Urothelium cell line (cell line): ENCODE measurements at regions not wholly inside any gene's neighbourhood (a gene's known extent, or its start where the extent isn't known, plus 50 kb on each side); places are given as distances from the start of the nearest gene placed in this dataset.

Experiments used
- DNase-seq: peaks from one replicate; pipeline ENCODE4 v3.0.0; 2011; ENCODE audit warnings: low spot score, mixed read lengths
- FAIRE-seq: peaks from 2 replicates; lab custom pipeline; 2011; peaks lifted over from hg19 to GRCh38; lab: Jason Lieb, UNC

DNA sequence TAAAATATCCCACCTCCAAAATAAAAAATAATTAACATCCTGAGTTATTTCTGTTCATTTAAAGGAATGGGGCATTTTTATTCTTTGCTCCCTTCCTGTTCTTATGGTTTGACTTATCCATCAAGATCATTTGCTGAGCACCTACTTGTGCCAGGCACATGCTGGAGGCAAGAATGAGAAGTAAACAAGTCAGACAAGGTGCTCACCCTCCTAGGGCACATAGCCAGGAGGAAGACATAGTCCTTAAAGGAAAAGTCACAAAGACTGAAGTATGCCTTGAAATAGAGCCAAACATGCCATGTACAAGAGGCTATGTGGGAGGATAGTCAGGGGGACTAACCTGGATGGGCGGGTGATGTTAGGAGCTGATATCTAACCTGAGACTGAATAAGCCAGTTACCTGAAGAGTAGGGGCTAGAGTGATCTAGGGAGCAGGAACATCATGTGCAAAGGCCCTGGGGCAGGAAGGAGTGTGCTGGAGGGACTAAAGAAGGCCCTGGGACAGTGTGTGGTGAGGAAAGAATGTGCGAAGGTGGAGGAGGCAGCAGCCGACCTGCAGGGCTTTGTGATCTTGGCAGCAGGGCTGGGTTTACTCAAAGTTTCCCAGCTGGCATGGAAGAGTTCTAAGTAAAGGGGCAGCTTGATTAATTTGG lies 233.5 kb downstream of the MATN1 start:
- DNase-seq: no peak
- FAIRE-seq: peak; percentile 48

DNA sequence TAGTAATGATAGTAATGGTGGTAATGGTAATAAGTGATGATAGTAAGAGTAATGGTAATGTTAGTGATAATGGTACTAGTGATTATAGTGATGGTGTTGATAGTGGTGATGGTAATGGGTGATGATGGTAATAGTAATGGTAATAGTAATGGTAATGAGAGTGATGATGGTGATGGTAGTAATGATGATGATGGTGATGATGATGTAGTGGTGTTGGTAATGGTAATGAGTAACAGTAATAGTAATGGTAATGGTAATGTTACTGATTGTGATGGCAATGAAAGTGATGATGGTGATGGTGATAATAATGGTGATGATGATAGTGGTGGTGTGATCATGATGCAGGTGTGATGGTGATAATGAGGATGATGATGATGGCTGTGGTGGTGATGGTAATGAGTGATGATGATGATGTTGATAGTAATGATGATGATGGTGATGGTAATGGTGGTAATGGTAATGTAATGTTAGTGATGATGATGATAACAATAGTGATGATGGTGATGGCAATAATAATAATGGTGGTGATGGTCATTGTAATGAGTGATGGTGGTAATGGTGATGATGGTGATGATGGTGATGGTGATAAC lies 235.0 kb downstream of the MATN1 start:
- DNase-seq: no peak
- FAIRE-seq: peak; percentile 99

DNA sequence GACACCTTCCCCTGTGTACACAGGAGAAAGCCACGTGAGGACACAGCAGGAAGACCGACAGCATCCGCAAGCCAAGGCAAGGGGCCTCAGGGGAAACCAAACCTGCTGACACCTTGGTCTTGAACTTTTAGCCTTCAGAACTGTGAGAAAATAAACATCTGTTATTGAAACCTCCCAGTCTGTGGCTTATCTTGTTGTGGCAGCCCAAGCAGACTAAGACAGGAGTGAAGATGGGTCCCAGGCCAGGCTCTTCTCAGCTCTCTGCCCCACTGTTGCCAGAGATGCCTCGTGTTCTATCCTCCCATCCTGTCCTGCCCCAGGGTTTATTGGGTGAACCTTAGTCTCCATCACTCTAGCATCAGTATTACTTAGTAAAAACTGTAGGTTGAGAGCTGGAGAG lies 236.3 kb downstream of the MATN1 start:
- FAIRE-seq (no peak), DNase-seq (no peak)

DNA sequence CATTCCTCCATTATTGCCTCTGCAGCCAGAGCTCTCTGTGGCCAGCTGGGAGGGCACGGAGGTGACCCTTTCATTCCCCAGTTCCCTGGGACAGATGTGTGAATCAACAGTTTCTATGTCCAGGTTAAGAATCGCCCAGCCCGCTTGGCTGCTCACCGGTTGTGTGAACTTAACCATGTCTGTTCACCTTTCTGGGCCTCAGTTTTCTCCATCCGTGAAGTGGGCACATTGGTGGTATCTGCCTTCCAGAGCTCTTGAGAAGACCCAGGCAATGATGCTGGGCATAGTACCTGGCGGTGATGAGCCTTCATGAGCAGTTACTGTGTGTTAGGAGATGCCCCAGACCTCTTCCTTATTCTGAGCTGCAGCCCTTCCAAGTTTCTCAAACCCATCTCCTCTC lies 238.3 kb downstream of the MATN1 start:
- no peak for FAIRE-seq
- no peak for DNase-seq

DNA sequence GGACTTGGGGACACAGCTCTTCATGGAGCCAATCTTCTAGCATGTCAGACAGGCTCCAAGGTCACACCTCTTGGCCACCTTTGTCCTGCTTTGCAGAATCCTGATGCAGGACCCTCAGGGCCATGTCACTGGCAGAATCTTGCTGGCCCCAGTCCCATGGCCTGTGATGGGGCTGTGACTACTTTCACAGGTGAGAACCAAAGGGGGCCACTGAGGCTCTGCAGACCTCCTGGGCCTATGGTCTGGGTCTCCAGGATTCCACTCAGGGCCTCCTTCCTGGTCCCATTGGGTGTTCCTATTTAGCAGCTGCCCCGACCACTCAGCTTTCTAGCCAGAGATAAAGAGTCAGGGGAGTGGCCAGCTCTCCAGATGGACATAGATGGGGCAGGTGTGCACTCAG lies 238.7 kb downstream of the MATN1 start:
- FAIRE-seq: no peak

DNA sequence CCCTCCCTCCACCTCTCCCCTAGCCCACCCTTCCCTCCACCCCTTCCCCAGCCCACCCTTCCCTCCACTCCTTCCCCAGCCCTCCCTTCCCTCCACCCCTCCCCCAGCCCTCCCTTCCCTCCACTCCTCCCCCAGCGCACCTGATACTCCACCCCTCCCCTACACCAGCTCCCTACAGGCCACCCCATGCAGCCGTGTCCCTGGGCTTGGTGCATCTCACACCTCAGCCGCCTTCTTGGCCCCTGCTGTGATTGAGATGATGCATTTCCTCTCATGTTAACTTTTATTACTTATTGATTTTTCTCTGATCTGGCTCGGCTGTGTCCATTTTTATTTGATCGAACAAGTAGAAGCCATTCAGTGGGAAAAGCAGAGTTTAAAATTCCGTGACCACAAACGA lies 243.8 kb downstream of the MATN1 start:
- DNase-seq (no peak), FAIRE-seq (no peak)

More for the DNA sequence above, 238.7 kb downstream of the MATN1 start:
- no peak for DNase-seq

DNA sequence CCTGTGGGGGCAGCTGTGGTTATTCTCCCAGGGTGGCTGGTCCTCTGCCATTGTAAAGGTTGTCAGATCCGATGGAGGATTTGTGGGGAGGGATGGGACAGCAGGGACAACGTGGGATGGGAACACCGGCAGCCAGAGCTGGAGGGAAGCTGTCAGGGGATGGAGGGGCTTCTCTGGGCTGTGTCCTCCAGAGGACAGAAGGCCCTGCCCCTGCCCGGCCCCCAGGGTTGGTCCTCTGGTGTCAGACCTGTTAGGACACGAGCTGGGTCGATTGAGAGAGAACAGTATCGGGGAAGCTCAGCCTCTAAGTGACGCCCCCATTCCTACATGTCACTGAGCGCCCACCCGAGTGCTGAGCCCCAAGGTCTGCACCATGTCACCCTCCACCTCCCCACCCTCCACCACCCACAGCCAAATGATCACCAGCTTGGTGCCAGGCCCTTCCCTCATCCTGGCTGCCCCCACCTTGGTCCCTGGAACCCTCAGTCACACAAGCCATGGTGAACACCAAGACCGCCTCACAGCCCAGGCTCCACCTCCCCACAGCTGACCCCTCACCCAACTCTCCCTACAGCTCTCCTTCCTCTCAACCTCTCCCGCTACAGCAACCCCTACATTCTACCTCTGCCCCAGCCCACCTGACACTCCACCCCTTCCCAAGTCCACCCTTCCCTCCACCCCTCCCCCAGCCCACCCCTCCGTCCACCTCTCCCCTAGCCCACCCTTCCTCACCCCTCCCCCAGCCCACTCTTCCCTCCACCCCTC lies 244.4 kb downstream of the MATN1 start:
- FAIRE-seq (peak; percentile 66), DNase-seq (no peak)

DNA sequence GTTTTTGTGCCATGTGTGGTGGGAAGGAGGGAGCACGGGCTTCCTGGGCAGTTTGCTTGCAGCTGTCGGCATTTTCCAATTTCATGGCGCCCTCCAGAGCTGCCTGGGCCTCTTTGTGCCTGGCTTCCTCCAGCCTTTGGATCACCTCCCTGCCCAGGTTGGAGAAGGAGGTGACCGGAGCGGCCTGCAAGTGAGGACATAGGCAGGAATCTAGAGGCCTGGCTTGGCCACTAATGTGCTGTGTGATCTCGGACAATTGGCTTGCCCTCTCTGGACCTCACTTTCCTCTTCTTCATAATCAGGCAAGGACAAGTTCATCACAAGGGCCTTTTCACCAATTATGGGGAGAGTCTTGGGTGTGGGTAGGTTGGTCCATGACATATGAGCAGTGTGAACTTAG lies 245.1 kb downstream of the MATN1 start:
- DNase-seq: no peak
- no peak for FAIRE-seq

DNA sequence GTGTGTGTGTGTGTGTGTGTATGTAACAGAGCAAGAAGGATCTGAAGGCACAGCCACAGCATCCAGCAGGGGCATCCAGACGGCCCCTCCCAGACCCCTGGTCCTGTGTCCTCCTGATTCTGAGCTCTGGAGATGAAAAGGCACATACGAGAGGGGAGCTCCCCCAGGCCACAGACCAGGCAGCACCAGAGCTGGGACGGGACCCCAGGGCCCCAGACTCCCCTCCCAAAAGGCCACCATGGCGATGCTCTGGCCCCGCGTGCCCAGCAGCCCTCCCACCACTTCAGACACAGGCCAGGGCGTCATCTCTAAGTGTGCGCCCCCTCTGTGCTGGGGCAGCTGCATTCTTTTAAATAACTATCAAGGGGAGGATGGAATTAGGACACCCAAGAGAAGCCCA lies 245.8 kb downstream of the MATN1 start:
- DNase-seq (no peak), FAIRE-seq (no peak)

DNA sequence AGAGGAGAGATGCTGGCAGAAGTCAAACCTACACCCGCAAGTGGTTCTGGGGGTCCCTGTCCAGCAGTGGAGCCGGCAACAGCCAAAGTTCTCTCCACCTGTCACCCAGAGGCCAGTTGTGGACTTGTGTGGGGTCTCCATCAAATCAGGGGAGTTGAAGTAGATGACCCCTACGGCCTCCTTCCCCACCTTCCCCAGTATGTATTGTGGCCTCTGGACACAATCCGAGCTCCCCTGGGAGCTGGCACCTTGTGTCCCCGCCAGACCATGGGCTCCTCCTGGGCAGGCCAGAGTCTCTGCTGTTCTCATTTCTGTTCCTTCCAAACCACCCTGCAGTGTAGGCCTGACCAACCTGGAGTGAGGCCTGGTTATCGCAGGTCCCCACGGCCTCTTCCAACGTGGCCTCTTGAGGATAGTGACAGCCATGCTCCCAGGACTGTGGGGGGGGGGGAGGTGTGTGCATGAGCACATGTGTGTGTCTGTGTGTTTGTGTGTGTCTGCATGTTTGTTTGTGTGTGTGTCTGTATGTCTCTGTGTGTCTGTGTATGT lies 246.4 kb downstream of the MATN1 start:
- FAIRE-seq (no peak), DNase-seq (no peak)

DNA sequence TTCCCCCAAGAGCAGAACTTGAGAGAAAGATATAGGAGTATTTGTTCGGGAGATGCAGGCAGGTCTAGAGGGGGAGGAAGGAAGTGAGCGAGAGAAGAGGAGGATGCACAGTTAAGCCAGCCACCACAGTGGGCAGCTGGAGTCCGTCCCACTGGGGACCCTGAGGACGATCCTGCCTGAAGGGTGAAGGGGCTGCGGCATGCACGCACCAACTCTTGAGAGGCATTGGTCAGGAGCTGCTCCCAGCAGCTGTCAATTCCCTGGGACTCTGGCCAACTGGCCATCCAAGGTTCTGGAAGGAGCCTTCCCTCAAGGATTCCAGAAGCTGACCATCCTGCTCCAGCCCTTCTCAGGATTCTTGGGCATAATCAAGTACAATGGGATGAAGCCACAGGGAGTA lies 246.9 kb downstream of the MATN1 start:
- FAIRE-seq (no peak), DNase-seq (no peak)

DNA sequence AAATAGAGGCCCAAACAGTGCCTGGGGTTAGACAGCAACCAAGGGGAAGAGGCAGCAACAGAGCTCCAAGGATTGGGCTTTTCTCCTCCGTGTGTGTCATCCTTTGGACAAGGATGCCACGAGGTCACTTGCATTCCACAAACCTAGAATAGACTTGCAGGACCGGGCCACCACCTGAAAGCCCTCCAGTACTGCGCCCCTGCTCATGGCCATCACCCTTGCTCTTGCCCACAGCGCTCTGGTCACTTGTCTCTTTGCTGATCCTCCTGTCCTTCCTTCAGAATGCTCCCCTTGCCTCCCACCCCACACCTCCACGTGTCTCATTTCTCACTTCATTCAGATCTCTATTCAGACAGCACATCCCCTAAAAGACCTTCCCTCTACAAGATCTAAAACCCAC lies 247.4 kb downstream of the MATN1 start:
- no peak for DNase-seq
- no peak for FAIRE-seq

DNA sequence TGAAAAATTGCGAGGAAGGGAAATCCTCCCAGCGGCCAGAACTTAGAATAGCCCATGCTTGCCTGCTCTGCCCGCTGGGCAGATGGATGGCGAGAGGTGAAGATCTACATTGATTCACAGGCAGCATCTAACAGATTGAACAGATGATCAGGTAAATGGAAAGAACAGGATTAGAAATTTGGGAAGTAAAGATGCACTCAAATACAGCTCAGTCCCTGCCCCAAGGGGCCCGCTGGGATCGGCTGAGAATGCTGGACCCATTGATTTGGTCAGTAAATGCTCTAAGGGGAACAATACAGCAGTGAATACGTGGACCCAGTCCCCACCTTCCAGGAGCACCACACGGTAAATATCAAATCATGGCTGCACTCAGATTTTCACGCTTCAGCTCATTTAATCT lies 248.2 kb downstream of the MATN1 start:
- DNase-seq: no peak
- no peak for FAIRE-seq

DNA sequence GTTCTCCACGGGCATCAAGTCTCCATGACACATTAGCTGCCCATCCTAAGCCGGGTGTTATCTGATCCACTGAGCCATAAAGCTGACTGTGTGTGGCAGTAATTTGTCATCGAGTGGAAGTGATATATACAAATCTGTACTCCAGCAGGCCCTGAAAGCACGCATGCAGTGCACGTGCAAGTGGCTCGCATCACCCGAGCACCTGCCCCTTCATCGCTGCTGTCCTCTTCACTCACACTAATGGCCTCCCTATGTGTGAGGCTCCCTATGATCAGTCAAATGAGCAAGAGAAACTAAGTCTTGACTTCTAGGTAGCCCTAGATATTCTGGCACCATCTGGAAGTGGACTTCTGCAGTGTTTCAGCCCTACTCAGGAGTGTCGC lies 248.6 kb downstream of the MATN1 start:
- FAIRE-seq (peak; percentile 5), DNase-seq (no peak)

DNA sequence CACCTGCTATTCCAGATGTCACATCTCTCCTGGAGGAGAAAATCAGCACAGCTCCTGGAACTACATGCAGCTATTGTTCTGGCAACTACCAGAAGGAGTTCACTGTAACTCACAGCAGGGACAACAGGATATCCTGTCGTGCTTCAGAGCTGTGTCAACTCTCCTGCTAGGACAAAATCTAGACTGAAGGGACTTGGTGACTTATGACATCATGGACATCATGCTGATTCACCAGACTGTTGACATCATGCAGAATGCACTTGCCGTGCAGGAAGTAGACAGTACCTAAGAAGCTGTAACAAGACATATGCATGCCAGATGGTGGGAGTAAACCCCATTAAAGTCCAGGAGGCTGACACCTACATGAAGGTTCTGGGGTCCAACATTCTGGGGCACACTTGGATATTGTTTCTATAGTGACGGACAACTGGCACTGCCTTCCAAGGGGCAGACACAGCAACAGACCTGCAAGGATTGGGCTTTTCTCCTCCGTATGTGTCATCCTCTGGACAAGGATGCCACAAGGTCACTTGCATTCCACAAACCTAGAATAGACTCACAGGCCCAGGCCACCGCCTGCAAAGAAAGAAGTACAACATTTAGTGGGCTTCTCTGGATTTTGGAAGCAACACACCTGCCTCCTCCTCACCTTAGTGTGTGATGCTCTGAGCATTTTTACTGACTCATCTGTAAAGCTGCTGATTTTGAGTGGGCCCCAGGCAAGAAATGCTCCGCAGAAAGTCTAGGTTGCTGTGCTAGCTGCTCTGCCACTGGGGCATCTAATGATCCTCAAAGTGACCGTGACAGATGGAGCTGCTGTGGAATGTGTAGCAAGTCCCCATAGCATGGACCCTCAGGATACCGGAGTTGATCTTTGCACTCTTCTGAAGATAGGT lies 249.2 kb downstream of the MATN1 start:
- DNase-seq (no peak), FAIRE-seq (no peak)

DNA sequence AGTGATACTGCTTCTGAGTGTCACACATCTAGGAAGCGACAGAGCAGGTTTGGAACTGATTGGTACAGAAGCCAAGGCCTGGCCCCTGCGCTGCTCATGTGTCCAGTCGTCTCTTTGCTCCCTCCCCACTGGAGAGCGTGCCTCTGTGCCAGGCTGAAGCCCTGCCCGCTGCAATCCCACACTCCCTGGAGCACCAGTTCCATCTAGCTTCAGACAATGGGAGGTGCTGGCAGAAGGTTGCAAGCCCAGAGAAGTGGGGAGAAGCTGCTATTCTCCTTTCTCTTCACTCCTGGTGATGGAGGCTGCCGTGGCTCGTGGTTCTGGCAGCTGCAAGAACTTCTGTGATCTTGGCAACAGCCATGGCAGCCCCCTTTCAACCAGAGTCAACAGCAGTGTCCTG lies 250.9 kb downstream of the MATN1 start:
- no peak for FAIRE-seq
- no peak for DNase-seq

DNA sequence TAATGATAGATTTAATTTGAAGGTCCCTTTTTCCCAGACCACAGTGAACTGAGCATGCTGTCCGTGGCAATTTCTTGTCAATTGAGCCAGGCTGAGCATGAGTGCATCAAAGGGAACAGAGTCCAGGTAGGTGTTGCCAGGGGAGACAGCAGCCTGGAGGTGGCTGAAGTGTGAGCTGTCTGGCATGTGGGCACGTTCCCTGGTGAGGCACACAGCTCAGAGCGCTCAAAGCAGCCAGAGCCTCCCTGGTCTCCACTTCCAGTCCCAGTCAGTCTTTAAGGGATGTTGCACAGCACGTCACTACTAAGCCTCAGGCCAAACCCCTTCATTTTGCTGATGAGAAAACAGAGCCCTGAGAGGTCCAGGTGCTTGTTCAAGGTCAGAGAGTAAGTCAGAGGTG lies 251.4 kb downstream of the MATN1 start:
- DNase-seq: no peak
- FAIRE-seq: no peak

DNA sequence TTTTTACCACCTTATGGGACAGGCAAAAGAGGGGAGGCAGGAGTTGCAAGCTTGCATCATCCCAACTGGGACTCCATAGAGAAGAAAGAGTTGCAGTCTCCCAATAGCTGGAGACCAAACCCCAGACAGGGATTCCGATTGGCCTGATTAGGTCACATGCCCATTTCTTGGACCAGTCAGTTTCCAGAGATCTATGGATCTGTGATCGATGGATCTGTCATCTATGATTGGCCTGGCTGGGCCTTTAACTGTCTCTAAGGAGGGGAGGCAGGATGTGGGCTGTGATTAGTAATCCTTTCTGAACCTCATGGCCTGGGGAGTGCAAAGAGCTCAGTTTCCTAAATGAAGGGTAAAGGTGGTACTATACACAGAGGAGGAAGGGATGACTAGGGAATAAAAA lies 252.1 kb downstream of the MATN1 start:
- no peak for DNase-seq

DNA sequence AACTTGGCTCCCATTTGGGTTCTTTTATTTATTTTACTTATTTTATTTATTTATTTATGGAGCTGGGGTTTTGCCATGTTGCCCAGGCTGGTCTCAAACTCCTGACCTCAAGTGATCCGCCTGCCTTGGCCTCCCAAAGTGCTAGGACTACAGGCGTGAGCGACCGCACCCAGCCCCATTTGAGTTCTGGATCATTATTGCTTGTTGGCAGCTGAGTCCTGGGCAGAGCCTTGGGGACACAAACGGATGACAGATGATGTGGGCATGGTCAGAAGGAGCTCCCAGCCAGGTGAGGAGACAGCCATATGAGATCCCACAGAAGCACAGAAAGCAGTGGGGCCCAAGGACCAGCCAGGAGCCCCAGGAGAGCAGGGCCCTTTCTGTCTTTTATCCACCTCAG lies 254.0 kb downstream of the MATN1 start:
- FAIRE-seq (no peak), DNase-seq (no peak)

More for the DNA sequence above, 252.1 kb downstream of the MATN1 start:
- FAIRE-seq: no peak

DNA sequence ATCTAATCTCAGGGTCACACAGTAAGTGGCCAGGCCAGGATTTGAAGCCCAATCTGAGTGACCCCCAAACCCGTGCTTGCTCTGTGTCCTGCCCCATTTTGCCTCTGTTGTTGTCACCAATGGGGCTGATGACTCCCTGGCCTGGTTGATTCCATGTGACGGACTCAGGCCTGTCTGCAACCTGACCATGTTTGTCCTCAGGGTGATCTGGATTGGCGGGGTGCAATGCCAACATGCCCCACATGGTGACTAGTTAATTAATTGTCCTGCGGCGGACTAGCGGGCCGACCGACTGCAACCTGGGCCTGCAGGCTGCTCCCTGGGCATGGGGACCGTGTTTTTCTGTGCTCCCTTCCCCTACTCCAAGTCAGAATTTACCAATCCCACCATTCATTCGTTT lies 256.3 kb downstream of the MATN1 start:
- no peak for FAIRE-seq
- no peak for DNase-seq

DNA sequence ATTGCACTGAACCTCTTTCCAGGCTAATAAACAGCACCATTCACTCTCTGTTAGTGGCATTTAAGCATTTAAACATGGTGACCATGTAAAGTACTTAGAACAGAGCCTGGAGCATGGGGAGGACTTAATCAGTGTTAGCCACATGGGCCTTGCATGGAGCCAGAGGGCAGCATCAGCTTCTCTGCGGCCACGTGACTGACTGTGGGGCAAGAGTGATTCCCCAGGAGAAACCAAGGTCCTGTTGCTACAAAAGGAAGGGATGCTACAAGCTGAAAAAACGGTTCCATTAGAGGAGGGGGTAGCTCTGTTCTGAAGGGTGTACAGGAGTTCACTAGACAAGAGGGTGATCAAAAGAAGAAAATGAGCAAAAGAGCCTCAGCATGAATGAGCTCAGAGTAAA lies 256.8 kb downstream of the MATN1 start:
- FAIRE-seq (no peak), DNase-seq (no peak)
